Umbilical cord (tissue), 1 donor: ENCODE measurements at regions not wholly inside any gene's neighbourhood (a gene's known extent, or its start where the extent isn't known, plus 50 kb on each side); places are given as distances from the start of the nearest gene placed in this dataset.
"Not testable (repeated sequence)": the region's sequence is repeated elsewhere in the genome, so short reads cannot be mapped to it uniquely, and the experiment has no call there.

ENCODE experiments used
- DNase-seq: peaks from one replicate; pipeline ENCODE4 v3.0.0-alpha.2; 2015; ENCODE audit warnings: low spot score

- DNase-seq = peak; percentile 43
Measured at GRCh38 chrX:55326985-55327384, 62.3 kb upstream of the PAGE3 start.

GRCh38 chrX:55335296-55335695 lies 70.6 kb upstream of the PAGE3 start:
- no peak for DNase-seq

GRCh38 chrX:55336176-55336575 lies 71.5 kb upstream of the PAGE3 start:
- no peak for DNase-seq

DNA sequence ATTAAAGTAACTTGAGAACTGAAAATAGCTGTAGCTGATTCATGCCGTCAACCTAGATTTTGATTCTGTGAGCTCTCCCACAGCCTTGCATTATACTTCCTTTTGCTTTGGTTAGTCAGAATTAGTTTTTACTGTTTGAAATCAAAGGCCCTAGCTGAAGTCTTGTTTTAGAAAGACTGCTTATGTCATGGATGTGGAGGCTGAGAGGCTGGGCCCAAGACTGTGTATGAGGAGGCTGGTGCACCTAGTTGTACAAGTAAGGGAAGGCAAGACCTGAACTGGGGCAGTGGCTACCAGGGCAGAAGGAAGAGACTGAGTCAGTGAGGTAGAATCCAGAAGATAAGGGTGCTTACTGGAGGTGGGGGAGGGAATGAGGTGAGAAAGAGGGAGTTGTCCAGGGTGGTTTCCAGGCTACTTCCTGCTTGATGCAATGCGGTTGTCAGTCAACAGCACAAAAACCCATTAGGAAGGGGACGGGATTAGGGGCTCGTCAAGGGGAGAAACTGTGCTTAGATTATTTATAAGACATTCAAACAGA lies 76.2 kb upstream of the PAGE3 start:
- DNase-seq = no peak

DNA sequence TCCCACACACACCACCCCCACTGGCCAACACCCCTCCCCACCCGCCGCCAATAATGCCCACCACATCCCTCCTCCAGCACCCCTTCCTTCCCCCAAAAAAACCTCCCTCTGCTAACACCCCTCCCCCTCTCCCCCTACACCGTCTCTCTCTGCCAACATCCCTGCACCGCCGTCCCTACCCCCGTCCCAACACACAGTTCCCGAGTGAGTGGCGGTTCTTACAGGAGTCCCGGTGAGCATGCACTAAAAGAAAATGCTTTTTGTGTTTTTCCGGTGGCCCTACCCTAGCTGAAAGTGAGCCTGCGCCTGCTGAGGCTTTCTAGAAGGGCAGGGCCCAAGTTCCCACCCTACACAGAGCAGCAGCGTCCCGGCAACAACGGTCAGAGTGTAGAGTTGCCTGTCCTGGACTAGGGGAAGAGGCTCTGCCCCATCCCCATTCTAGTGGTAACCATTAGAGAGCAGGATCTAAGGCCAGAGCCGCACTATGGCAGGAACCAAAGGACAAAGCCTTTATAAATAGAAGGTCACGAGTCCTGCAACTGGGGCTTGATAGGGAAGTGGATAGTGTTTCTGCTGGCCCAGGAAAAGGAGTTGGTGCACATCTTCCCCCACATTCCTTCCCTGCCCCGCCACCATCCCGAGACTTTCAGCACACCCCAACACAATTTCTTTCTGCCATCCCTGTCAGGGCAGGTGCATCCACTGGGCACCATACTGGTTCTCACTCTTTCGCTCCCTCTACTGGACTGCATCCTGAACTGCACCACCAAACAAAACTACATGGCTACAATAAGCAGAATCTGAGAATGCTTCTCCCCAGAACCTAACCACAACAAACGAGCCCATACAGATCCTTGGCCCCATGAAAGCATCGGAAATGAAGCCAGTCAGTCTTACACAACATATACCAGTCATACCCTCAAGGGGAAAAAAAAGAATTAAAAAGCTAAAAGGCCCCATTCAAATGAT lies 78.1 kb upstream of the PAGE3 start:
- DNase-seq = peak; percentile 13

DNA sequence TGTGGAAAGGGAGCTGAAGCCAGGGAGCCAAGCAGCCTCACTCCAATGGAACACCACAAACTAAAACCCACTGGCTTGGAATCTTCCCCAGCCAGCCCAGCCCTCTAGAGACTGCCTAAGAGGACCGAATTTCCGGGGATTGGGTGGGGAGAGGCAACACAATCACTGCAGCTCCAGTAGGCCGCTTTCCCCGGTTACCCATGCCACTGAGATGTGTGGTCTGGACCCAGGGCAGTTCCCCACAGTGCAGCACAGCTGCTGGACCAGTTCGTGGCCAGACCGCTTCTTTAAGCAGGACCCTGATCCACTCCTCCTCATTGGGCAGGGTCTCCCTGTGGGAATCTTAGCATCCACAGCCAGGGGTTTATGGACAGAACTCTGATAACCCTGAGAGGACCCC lies 91.9 kb upstream of the PAGE3 start:
- DNase-seq = no peak

DNA sequence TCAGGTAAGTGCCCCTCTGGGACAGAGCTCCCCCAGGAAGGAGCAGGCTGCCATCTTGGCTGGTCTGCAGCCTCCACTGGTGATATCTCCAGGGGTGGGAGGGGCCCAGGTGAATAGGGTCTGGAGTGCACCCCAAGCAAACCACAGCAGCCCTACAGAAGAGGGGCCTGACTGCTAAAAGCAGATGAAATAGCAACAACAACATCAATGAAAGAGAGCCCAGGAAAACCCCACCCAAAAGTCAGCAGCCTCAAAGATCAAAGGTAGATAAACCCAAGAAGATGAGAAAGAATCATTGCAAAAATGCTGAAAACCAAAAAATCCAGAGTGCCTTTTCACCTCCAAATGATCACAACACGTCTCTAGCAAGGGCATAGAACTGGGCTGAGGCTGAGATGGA lies 92.5 kb upstream of the PAGE3 start:
- no peak for DNase-seq

DNA sequence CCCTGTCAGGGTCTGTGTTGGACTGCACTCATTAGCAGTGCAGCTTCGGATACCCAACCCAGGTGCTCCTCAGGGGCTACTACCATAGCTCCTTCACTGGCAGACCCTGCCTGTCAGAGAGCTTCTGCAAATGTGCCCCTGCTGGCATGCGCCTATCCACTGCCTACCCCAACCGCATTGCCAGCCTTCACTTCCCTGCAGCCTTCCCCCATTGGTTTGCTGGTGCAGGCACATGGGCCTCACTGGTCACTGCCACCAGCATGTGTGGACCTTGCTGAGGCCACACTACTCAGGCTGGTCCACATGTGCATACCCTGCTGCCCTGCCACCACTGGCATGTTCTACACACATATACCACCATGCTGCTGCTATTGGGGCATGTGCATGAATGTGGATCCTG lies 72.5 kb upstream of the MAGEH1 start:
- DNase-seq = no peak

- no peak for DNase-seq
Measured at GRCh38 chrX:55389376-55389775, 62.6 kb upstream of the MAGEH1 start.

GRCh38 chrX:55396836-55397235 lies 55.1 kb upstream of the MAGEH1 start:
- DNase-seq = not testable (repeated sequence)
